ENCODE measurements at regions not wholly inside any gene's neighbourhood (a gene's known extent, or its start where the extent isn't known, plus 50 kb on each side); places are given as distances from the start of the nearest gene placed in this dataset.

DNA sequence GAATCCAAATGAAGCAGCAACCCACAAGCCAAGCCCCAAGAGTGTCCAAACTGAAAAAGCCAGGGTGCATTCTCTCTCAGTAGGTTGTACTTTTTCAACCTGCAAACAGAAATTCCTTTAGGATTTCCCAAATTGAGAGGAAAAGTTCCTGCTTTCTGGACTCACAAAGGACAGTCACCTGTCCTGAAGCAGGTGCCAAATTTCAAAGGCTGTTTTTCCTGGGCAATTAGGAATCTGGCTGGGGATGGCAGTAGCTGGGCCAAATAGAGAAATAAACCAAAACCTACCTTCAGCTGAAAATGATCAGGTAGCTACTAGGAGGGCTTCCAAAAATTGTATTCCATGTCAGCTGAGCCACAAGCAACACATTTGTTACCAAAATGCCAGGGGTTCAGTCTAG lies 83.1 kb upstream of the TP63 start:
- Histone ChIP-seq H3K27ac (no peak overlapping the region), H3K9me3 (ENCODE audit: severe bottlenecking) (no peaks in the 10 kb centered on the region), H3K4me3 (ENCODE audit: low read depth, low read length) (no peak overlapping the region), H3K27me3 (ENCODE audit: insufficient read depth, low read depth, severe bottlenecking) (no peaks in the 10 kb centered on the region), H3K36me3 (no peaks in the 10 kb centered on the region)
- TF ChIP-seq, protein P1, sequence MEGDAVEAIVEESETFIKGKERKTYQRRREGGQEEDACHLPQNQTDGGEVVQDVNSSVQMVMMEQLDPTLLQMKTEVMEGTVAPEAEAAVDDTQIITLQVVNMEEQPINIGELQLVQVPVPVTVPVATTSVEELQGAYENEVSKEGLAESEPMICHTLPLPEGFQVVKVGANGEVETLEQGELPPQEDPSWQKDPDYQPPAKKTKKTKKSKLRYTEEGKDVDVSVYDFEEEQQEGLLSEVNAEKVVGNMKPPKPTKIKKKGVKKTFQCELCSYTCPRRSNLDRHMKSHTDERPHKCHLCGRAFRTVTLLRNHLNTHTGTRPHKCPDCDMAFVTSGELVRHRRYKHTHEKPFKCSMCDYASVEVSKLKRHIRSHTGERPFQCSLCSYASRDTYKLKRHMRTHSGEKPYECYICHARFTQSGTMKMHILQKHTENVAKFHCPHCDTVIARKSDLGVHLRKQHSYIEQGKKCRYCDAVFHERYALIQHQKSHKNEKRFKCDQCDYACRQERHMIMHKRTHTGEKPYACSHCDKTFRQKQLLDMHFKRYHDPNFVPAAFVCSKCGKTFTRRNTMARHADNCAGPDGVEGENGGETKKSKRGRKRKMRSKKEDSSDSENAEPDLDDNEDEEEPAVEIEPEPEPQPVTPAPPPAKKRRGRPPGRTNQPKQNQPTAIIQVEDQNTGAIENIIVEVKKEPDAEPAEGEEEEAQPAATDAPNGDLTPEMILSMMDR (IDR thresholded peaks at IDR 0.05; ENCODE audit: low read depth, low read length), result no peak
- DNase-seq, result no peak

DNA sequence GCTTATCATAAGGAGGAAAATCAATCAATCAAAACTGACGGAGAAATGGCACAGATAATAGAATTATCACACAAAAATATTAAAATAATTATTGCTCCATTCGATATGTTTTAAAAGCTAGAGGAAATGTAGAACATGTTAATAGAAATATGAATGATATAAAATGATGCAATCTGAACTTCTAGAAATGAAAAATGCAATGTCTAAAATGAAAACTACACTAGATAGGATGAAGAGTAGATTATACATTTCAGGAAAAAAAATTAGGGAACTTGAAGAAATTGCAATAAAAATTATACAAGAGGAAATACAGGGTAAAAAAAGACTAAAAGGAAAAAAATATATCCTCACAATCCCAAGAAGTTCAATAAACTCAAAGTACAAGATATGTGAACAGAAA lies 80.2 kb upstream of the TP63 start:
- no peaks in the 10 kb centered on the region for H3K27me3 ChIP-seq (ENCODE audit: insufficient read depth, low read depth, severe bottlenecking)
- DNase-seq, result no peak
- H3K36me3 ChIP-seq, result no peaks in the 10 kb centered on the region
- TF ChIP-seq, protein P1 (IDR thresholded peaks at IDR 0.05; ENCODE audit: low read depth, low read length), result no peak
- no peak overlapping the region for H3K4me3 ChIP-seq (ENCODE audit: low read depth, low read length)
- H3K9me3 ChIP-seq (ENCODE audit: severe bottlenecking), result no peaks in the 10 kb centered on the region
- no peak overlapping the region for H3K27ac ChIP-seq

- Histone ChIP-seq H3K4me3 (ENCODE audit: low read depth, low read length) (no peak overlapping the region), H3K27me3 (ENCODE audit: insufficient read depth, low read depth, severe bottlenecking) (no peaks in the 10 kb centered on the region), H3K36me3 (no peaks in the 10 kb centered on the region), H3K27ac (no peak overlapping the region), H3K9me3 (ENCODE audit: severe bottlenecking) (no peaks in the 10 kb centered on the region)
- TF ChIP-seq, protein P1 (IDR thresholded peaks at IDR 0.05; ENCODE audit: low read depth, low read length), result no peak
- no peak for DNase-seq
These were observed 76.2 kb upstream of the TP63 start for GRCh38 chr3:189554868-189555557.

DNA sequence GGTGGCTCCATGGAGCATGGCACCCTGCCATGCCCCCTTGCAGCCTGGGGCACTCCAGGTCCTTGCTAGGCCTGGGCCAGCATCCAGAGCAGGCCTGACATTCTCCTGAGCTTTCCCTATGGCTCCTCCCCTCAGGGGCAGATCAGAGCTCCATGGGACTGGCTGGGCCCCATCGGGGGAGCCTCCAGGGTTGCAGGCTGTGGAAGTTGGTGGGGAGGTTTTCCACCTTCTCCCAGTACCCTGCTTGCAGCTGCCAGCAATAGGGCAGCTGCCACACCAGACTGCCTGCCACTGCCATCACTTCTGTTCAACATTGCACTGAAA lies 75.7 kb upstream of the TP63 start:
- H3K9me3 ChIP-seq (ENCODE audit: severe bottlenecking), result no peaks in the 10 kb centered on the region
- H3K27me3 ChIP-seq (ENCODE audit: insufficient read depth, low read depth, severe bottlenecking), result no peaks in the 10 kb centered on the region
- no peak overlapping the region for H3K27ac ChIP-seq
- no peak for DNase-seq
- H3K4me3 ChIP-seq (ENCODE audit: low read depth, low read length), result no peak overlapping the region
- TF ChIP-seq, protein P1 (IDR thresholded peaks at IDR 0.05; ENCODE audit: low read depth, low read length), result no peak
- H3K36me3 ChIP-seq, result no peaks in the 10 kb centered on the region

DNA sequence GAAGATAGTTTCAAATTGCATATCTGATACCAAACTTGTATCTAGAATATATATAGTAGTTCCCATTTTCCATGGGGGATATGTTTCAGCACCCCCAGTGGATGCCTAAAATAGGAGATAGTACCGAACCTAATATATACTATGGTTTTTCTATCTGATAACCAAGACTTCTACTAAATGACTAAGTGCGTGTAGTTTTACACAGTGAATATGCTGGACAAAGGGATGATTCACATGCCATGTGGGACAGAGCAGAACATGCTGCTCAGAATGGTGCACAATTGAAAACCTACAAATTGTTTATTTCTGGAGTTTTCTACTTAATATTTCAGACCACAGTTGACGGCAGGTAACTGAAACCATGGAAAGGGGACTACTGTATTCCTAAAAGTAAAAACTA lies 73.4 kb upstream of the TP63 start:
- H3K36me3 ChIP-seq, result no peaks in the 10 kb centered on the region
- H3K9me3 ChIP-seq (ENCODE audit: severe bottlenecking), result no peaks in the 10 kb centered on the region
- TF ChIP-seq, protein P1 (IDR thresholded peaks at IDR 0.05; ENCODE audit: low read depth, low read length), result no peak
- H3K4me3 ChIP-seq (ENCODE audit: low read depth, low read length), result no peak overlapping the region
- no peak for DNase-seq
- H3K27ac ChIP-seq, result no peak overlapping the region
- no peaks in the 10 kb centered on the region for H3K27me3 ChIP-seq (ENCODE audit: insufficient read depth, low read depth, severe bottlenecking)

- Histone ChIP-seq H3K36me3 (no peaks in the 10 kb centered on the region), H3K27me3 (ENCODE audit: insufficient read depth, low read depth, severe bottlenecking) (no peaks in the 10 kb centered on the region), H3K27ac (no peak overlapping the region), H3K9me3 (ENCODE audit: severe bottlenecking) (no peaks in the 10 kb centered on the region), H3K4me3 (ENCODE audit: low read depth, low read length) (no peak overlapping the region)
- TF ChIP-seq, protein P1 (IDR thresholded peaks at IDR 0.05; ENCODE audit: low read depth, low read length), result no peak
- no peak for DNase-seq
These were observed 69.9 kb upstream of the TP63 start for GRCh38 chr3:189561256-189561655.
